ENCODE measurements at regions not wholly inside any gene's neighbourhood (a gene's known extent, or its start where the extent isn't known, plus 50 kb on each side); places are given as distances from the start of the nearest gene placed in this dataset.
"Not testable (repeated sequence)": the region's sequence is repeated elsewhere in the genome, so short reads cannot be mapped to it uniquely, and the experiment has no call there.

DNA sequence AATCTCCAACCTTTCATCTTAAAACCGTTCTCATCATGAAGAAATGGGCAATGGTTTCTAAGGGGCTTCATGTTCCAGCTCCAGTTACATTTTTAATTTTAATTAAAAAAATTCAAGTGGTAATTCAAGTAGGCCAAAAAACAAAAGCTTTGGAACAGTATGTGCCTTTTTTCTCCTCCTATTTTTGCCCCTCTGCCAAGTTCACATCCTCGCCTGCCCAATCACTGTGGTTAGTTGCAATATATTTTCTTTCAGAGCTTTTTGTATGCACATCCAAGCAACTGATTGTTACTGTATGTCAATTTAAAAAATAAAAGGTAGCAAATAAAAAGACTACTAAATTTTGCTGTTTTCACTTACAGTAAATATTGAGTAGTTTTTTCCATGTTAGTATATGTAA is 99.8 kb upstream of the B3GAT2 start:
- no peak for DNase-seq (ENCODE audit: low read depth)

DNA sequence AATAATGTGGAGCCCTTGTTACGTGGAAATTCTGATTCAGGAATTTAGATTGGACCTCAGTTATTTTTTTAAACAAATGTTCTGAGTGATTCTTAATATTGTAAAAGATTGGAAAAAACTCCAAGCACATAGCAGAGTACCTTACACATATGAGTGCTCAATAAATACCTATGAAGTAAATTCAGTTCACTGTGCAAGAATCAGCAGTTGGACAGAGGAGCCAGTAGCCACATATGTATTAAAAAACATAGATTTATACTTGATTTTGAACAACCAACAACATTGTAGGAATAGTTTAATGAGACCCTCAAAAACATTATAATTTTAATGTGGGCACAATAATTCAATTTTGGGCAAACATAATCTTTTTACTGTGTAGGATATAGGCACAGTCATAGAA is 109.3 kb upstream of the B3GAT2 start:
- DNase-seq (ENCODE audit: low read depth) = no peak

DNA sequence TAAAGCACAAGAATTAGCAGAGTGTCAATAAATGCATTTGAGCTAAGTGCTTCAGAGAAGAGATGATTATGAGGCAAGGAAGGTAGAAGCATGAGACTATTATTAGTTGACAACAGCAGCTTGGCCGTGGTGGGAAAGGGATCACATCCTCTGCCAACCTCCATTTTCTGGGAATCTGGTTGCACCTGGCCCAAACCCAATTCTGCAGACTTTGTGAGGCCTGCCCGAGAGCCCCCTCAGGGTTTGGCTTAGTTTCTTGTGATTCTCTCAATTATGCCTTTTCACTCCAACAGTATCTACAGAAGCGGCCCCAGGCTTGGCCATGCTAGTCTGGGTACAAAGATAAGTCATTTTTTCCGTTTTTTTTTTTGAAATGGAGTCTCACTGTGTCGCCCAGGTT is 111.0 kb upstream of the B3GAT2 start:
- DNase-seq (ENCODE audit: low read depth) = no peak

DNA sequence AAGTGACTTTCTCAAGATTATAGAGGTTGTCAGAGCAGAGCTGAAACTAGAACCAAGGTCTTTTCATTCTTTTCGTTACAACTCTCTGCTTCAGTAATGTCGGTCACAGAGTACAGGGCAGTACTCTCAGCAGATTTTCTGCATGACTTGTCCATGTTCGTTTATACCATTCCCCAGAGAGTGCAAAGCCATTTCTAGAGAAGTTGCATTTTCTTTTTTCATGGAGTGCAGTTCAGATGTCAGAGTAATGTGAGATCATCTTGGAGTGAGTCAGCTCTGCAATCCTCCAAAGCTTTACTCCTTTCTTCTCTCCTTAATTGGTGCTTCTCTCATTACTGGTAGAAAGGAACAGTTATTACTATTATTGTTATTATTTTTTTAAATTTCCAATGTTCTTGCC is 115.6 kb upstream of the B3GAT2 start:
- no peak for DNase-seq (ENCODE audit: low read depth)

DNA sequence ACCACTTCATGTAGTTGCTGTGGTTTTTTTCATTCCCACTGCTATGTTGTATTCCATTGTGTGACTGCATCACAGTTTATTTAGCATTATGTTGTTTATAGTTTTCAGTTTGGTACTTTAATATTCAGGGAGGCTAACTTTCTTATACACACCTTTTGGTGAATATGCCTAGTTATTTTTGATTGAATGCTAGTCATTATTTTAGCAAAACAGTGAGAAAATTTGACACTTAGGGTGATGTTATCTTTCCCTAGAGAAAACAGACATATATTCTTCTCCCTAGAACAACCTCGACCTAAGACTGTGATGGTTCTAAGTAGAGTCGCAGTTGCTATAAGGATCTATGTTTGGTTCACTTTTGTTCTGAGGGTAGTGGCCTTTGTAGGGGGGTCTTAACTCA is 120.8 kb upstream of the B3GAT2 start:
- DNase-seq (ENCODE audit: low read depth) = no peak

DNA sequence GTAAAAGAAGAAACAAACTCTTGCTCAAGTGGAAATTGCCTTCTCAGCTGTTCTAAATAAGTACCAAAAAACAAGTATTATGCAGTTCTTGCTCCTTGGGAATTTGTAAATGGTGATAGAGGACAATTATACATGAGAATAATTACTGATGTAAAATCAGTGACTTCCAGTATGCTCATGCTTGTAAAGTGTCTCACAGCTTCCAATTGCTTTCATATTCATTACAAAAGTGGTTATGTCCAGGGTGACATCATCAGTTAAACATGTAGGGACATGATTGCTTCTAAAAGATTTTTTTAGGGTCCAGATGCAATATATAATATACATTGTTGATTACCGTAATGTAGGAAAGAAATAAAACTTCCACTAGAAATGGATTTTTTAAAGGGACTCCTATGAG is 122.8 kb upstream of the B3GAT2 start:
- peak; percentile 50 for DNase-seq (ENCODE audit: low read depth)

DNA sequence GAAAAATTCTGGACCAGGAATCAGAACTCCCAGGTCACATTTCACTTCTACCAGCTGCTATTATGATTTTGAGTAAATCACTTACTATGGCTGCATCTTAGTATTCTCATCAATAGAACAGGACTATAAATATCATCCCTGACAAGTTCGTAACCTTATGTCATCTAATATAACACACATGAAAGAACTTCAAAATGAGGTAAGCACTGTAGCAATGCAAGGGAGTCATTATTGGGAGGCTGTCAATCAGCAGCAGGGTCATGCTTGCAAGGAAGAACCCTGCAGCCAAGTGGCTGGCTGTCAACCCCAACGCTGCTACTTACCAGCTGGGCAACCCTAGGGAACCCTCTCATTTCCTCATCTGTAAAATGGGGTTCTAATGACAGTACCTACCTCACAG is 123.3 kb upstream of the B3GAT2 start:
- no peak for DNase-seq (ENCODE audit: low read depth)

DNA sequence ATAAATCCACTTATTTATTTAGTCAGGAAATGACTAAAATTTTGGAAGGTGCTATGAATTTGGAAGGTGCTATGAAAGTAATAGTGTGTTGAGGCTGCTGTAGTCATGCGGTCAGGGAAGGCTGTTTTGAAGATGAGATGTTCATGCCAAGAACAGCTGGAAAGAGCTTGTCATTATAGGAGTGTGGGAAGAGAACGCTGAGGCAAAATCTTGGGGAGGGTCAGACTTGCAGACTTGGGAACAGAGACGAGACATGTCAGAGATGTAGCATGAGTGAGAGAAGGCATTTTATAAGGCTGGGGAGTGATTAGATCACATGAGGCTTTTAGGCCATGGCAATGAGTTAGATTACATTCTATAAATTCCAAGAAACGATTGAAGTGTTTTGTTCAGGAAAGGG is 124.0 kb upstream of the B3GAT2 start:
- no peak for DNase-seq (ENCODE audit: low read depth)

DNA sequence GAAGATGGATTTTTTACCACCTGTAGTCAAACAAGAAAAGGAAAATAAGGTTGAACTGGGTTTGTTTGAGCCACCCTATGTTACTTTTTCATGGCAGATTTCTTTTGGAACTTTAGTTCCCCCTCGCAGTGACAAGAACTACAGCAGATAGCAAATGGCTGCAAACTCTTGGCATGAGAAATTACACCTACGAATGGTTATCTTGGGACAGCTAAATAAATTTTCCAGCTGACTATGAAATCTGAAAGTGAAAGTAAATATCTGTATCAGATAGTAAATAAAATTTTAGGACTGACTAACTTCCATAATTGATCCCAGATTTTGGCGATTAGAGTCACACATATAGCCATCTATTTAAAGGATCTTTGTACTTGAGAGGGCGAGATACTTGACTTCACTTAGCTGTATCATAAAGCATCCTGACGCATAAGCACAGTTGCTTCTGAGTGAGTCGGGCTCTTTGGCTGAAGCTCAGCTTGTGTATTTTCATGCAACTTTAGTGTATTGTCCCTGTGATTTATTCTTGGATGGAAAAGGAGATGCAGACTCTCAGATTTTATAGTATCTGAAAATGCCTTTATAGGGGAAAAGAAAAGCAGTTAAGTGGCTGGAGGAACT is 125.3 kb upstream of the B3GAT2 start:
- peak; percentile 44 for DNase-seq (ENCODE audit: low read depth)

DNA sequence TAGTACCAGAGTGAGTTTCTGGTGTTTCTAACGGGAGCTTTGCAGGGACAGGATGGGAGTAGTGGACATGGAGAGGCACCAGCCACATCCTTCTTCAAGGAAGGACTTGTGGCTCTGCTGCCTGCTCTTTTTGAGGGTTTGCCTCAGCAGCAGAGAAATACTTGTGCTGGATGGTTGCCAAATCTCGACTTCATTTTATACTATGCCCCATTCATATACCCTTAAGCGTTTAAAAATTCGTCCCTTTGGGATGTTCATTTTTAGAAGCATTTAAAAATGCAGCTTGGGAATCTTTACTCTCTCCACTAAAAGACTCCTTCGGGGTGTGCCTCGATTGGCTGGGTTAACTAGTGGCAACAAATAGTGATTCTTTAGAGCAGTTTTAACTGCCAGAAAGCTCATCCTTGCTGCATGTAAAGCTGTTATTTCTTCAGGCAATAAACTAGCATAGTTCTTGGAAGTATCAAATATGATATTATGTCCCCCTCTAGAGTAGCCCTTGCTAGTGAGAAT is 126.5 kb upstream of the B3GAT2 start:
- DNase-seq (ENCODE audit: low read depth) = no peak

DNA sequence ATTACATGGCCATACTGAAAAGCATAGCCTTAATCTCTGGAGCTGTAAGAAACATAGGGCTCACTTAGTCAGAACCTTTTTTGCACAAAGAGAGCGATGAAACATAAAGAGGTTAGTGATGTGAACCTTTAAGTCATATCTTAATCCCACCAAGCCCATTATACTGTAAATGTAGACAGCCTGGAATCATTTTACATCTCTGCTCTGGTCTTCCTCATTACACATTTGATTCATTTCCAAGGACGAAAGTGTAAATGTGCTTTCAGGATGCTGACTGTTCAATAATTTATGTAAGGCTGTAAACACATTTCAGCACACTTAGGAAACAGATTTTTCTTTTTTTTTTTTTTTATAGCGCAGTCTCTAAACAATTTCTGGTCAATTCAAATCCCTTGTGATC is 131.3 kb upstream of the B3GAT2 start:
- no peak for DNase-seq (ENCODE audit: low read depth)

DNA sequence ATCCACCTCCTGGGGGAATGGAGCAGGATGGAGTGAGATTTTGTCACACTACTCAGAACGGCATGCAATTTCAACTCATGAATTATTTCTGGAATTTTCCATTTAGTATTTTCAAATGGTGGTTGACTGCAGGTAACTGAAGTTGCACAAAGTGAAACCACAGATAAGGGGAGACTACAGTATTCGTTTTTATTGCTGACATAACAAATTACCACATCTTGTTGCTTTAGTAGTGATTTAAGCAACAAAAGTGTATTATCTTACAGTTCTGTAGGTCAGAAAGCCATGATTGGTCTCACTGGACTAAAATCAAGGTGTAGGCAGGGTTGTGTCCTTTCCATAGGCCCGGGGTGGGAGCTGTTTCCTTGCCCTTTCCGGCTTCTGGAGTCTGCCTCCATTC is 133.4 kb upstream of the B3GAT2 start:
- no peak for DNase-seq (ENCODE audit: low read depth)

DNA sequence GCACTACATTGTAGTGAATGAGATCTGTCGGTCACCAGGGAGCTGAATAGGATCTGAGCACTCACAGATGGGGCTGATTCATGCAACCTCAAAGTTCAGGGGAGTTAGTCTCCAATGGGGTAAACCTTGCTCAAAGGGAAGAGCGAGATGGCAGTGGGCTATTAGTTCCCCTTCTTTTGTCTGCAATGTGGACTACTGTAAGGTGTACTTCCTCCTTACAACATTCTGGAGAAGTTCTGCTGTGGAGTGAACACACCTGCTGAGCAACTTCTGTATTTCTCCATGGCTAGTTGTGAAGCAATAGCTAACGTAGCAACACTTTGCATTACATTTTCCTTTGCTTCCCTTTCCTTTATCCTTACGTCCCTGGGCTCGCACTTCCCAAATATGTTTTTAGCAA is 134.3 kb upstream of the B3GAT2 start:
- DNase-seq (ENCODE audit: low read depth) = no peak

DNA sequence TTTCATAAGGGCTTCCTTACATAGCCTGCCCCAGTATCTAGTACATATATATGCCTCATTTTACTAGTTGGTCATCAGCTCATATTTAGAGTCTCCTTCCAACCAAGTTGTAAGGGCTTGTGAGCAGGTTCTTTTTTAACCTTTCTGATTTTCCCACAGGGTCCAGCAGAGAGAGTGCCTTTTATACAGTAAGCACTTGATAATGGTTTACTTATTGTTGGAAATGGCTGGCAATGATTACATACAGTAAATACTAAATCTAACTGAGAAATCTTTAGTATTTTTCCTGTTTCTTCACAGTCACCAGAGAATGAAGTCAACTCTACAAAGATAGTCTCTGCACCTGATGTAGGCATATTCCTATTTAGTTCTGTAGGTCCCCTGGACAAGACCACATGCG is 135.1 kb upstream of the B3GAT2 start:
- no peak for DNase-seq (ENCODE audit: low read depth)

DNA sequence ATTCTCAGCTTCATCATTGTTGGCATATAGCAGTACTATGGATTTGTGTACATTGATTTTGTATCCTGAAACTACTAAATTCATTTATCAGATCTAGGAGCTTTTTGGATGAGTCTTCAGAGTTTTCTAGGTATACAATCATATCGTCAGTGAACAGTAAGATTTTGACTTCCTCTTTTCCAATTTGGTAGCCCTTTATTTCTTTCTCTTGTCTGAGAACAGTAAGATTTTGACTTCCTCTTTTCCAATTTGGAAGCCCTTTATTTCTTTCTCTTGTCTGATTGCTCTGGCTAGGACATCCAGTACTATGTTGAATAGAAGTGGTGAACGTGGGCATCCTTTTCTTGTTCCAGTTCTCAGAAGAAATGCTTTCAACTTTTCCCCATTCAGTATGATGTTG is 140.4 kb upstream of the B3GAT2 start:
- not testable (repeated sequence) for DNase-seq (ENCODE audit: low read depth)

DNA sequence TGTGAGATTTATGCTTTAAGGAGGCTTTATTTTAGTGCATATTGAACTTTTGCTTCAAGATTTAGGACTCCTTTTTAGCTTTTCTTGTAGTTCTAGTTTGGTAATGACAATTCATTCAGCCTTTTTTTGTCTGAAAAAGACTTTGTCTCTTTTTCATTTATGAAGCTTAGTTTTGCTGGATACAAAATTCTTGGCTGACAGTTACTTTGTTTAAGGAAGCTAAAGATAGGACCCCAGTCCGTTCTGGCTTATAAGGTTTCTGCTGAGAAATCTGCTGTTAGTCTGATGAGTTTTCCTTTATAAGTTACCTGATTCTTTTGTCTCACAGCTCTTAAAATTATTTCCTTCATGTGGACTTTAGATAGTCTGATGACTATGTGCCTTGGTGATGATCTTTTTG is 142.8 kb upstream of the B3GAT2 start:
- no peak for DNase-seq (ENCODE audit: low read depth)

DNA sequence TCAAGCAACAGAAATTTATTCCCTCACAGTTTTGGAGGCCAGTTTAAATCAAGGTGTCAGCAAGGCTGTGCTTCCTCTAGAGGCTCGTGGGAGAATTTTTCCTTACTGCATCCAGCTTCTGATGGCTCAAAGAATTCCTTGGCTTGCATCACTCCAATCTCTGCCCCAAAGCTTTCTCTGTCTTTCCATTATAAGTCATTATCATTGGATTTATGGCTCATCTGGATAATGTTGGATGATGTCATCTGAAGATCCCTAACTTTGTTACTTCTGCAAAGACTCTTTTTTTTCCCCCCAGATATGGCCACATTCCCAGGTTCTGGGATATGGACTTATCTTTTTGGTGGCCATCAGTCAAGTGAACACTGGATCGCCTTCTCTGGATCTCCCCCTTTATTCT is 146.3 kb upstream of the B3GAT2 start:
- DNase-seq (ENCODE audit: low read depth) = no peak

DNA sequence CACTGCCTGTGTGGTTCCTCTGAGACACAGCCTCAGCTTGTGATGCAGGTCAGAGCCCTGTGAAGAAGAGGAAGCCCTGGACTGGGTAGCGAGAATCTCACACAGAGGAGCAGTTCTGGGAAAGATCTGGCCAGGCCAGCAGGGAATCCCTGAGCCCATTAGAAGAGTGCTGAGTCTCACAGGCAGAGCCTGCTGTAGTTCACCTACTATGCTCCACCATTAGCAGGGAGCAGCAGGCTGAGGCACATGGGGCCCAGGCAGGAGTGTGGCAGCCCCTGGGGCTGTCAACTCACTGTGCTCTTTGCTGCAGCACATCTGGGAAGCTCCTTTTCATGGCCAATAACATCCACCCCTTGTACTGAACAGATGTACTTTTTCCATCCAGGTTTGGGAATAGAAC is 146.8 kb upstream of the B3GAT2 start:
- DNase-seq (ENCODE audit: low read depth) = no peak

DNA sequence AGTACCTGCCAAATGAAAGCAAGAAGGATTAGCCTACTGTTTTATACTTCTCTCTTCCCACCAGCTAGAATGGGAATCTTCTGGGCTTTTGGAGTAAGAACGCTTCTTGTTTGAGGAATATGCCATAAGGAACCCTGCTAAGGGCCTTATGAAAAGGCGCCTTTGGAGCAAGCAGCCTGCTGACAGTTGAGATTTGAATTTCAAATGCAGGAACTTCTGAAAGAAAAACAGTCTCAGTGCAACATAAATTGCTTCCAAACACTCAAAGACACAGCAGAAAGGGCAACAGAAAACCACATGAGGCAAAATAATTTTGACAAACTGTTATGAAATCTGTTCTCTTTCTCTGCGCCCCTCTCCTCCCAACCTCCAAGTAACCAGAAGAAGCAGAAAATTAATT is 149.4 kb upstream of the B3GAT2 start:
- DNase-seq (ENCODE audit: low read depth) = no peak

DNA sequence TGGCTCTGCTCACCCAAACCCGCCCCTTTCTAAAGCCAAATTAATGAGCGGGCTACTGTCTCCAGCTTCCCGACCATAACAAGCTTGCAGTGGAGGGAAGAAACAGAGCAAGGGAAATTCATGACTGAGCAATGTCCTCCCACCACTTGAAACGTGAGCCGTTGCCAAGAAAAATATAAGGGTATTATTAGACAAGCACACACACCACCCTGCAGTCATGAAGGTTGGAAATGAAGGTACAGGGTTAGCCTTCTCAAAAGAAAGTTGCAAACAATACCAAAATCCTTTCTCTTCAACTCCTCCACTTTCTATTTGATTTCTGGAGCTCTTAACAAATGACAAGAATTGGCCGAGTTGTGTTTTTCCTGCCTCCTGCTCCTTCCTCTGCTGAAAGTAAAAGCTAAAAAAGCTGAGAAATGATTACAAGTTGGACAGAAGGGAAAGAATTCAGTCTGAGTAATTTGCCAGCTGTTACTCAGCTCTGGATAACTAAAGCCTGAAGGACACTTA is 151.1 kb upstream of the B3GAT2 start:
- peak; percentile 49 for DNase-seq (ENCODE audit: low read depth)

DNA sequence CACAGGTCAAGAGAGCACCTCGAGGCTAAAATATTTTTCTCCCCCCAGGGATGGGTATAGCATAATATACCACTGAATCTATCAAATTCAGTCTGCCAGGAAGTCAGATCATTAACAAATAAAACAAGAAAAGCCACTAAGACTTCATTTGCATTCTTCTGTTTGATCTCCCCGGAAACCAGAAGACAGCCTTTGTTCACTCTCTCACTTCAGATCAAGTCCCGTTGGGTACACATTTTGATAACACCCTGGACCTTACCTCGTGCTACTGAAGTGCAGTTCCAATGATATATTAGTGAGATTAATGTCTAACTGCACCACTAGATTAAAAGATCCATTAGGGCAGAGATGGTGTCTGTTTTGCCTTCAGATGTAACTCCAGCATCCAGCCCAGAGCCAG is 157.7 kb upstream of the B3GAT2 start:
- no peak for DNase-seq (ENCODE audit: low read depth)

DNA sequence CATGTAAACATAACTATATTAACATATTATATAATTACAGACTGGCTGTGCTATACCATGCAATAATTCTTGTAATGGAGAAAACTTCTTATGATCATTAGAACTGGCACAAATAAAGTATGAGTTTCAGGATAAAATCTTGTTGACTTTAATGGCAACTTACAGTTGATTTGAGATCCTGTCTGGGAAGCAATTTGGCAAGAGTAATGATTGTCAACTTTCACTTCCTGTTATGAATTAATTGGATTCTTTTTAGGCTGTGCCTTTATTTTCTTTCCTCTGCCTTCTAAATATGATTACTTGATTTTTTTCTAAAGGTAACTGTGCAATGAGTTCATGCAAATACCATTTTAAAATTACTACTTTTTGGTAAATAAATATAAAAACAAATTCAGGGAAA is 158.1 kb upstream of the B3GAT2 start:
- DNase-seq (ENCODE audit: low read depth) = no peak

DNA sequence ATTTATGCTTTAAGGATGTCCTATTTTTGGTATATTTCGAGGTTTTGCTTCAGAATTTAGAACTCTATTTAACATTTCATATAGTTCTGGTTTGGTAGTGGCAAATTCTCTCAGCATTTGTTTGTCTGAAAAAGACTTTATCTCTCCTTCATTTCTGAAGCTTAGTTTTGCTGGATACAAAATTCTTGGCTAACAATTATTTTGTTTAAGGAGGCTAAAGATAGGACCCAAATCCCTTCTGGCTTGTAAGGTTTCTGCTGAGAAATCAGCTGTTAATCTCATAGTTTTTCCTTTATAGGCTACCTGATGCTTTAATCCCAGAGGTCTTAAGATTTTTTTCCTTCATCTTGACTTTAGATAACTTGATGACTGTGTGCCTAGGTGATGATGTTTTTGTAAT is 162.7 kb upstream of the B3GAT2 start:
- DNase-seq (ENCODE audit: low read depth) = no peak

DNA sequence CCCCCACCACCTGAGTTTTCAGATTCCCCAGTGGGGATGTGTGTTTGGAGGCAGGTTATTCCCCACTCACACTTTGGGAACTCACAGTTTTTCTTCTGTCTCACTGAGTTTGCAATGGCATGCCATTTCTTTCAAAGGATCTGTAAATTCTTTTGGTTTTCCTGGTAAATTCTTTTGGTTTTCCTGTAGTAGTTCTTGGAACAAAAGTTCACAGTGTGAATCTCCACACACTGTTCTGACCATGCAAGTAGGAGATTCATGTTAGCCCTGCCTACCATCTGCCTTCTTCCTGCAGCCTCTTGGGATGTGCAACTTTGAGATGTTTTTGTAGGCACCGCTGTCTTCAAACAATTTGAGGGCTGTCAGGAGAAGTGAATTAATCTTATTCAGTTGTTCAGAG is 165.6 kb upstream of the OGFRL1 start:
- DNase-seq (ENCODE audit: low read depth) = no peak

DNA sequence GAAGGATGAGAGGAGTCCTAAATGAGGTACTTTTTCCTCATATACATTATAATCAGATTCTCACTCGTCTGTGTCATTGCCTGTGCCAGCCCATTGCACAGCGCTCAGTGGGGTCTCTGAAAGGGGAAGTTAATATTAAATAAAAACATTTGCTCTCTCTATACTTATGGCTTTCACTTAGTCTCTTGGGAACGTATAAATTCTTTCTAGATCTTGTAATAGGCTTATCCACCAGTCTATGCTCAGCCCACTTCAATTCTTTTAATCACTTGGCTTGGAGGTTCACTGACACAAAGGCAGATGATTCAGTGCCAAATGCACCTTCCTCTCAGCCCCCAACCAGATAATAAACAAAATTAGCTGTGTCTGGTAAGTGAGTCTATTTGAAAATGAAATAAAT is 164.3 kb upstream of the OGFRL1 start:
- no peak for DNase-seq (ENCODE audit: low read depth)
